ENCODE measurements at regions not wholly inside any gene's neighbourhood (a gene's known extent, or its start where the extent isn't known, plus 50 kb on each side); places are given as distances from the start of the nearest gene placed in this dataset.
"Not testable (repeated sequence)": the region's sequence is repeated elsewhere in the genome, so short reads cannot be mapped to it uniquely, and the experiment has no call there.

DNA sequence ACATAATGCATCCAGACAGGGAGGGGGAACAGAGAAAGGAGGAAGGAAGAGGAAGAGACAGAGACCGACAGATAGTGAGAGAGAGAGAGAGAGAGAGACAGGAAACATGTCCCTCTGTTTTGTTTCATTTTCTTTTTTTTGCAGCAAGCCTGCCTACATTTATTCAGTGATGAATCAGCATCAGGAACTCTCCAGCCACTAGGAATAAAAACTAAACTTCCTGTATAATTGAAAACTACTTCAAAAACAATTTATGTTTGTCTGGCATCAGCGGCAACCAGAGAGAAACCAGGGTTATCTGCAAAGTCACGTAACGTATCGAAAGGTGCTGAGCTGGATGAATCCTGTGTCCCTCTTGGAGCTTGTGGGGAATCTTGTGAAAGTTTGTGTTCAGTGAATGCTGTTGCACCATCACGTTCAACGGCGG is 148.6 kb upstream of the SOX21 start:
- Histone ChIP-seq H3K4me3 (no peak overlapping the region), H3K27me3 (no peaks in the 10 kb centered on the region), H3K36me3 (no peaks in the 10 kb centered on the region), H4K20me1 (no peaks in the 10 kb centered on the region), H3K4me1 (peaks cover 8% of the 10 kb centered on the region), H3K27ac (no peak overlapping the region), H3K9ac (no peak overlapping the region), H3K4me2 (peak overlapping the region; percentile 36), H3K9me3 (no peaks in the 10 kb centered on the region)
- no peak for TF ChIP-seq Cebpa-rat (IDR thresholded peaks at IDR 0.05)

DNA sequence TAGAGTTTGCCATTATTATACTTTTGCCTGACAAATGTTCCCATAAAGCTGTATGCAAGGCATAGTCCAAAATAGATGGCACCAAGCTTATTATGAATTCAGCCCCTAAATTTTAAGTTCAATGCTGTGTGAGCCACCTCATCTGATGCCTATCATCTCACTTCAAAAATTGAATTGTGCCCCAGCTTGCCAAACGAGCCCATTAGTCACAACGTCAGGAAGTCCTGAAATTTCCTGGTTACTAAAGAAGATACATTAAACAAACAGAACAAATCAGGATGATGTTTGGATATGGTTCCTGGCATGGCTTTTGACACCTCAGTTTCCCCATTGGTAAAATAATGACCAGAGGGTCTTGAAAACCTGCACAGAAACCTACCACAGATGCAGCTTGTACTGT is 147.5 kb upstream of the SOX21 start:
- no peak overlapping the region for H3K27ac ChIP-seq
- H3K4me2 ChIP-seq, result no peak overlapping the region
- H3K9me3 ChIP-seq, result no peaks in the 10 kb centered on the region
- peaks cover 8% of the 10 kb centered on the region for H3K4me1 ChIP-seq
- no peaks in the 10 kb centered on the region for H4K20me1 ChIP-seq
- TF ChIP-seq Cebpa-rat (IDR thresholded peaks at IDR 0.05), result no peak
- no peaks in the 10 kb centered on the region for H3K27me3 ChIP-seq
- no peak overlapping the region for H3K9ac ChIP-seq
- H3K36me3 ChIP-seq, result no peaks in the 10 kb centered on the region
- H3K4me3 ChIP-seq, result no peak overlapping the region

DNA sequence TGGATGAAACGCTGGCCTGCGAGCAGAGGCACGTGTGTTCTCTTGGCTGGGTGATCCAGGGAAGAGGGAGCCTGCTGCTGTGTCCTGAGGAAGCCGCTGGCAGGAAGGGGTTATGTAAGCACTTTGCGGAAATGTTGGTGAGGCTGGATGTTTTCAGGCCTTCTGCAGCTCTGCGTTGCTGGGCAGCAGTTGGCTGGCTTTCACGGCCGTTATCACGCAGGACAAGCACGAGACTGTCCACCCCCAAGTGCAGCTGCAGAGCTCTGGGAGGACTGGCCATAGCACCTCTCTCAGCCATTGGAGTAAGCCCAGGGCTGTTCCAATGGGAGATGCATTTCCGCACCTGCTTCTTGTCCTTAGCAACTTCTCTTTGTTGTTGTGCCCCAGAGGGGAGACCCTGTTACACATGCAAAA is 146.9 kb upstream of the SOX21 start:
- Histone ChIP-seq H3K4me2 (no peak overlapping the region), H3K27ac (no peak overlapping the region), H3K27me3 (no peaks in the 10 kb centered on the region), H3K9ac (no peak overlapping the region), H3K4me3 (no peak overlapping the region), H4K20me1 (no peaks in the 10 kb centered on the region), H3K4me1 (peaks cover 8% of the 10 kb centered on the region), H3K9me3 (no peaks in the 10 kb centered on the region), H3K36me3 (no peaks in the 10 kb centered on the region)
- TF ChIP-seq Cebpa-rat (IDR thresholded peaks at IDR 0.05), result no peak

DNA sequence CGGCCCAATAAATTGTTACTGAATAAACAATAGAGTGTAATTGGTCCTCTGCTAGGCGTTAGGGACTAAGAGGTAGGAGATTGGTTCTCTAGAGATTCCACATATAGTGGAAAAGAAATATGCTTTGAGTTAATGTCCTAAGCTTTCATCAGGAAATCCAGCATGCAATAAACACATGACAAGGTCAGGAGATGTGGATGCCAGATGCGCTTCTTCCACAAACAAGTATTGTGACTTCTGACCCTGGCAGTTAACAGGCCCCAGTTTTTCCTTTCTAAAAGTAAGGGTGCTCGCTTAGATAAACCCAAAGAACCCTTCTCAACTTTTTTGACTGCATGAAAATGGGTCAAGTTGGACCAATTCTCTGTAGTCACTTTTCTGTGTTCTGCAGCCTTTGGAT is 146.5 kb upstream of the SOX21 start:
- Histone ChIP-seq H3K9me3 (no peaks in the 10 kb centered on the region), H3K4me2 (no peak overlapping the region), H3K9ac (no peak overlapping the region), H3K4me1 (peaks cover 8% of the 10 kb centered on the region), H3K4me3 (no peak overlapping the region), H4K20me1 (no peaks in the 10 kb centered on the region), H3K27me3 (no peaks in the 10 kb centered on the region), H3K36me3 (no peaks in the 10 kb centered on the region), H3K27ac (no peak overlapping the region)
- no peak for TF ChIP-seq Cebpa-rat (IDR thresholded peaks at IDR 0.05)

DNA sequence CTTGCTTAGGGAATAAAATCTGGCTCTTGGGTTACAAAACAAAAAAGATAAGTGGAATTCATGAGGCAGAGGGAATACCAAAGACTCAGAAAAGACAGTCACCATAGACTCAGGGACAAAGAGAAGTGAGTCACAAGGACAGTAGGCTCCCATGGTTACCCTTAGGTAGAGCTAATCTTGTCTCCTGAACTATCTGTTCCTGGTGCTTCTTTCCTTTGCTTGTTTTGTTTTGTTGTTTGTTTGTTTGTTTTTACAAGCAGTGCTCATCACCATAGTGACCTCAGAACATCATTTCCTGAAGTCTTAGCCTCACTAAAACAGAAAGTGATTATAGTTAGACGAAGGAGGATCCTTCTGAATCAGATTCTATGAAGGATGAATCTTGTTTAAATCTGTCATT is 142.3 kb upstream of the SOX21 start:
- no peak for TF ChIP-seq Cebpa-rat (IDR thresholded peaks at IDR 0.05)
- H3K9me3 ChIP-seq, result no peaks in the 10 kb centered on the region

DNA sequence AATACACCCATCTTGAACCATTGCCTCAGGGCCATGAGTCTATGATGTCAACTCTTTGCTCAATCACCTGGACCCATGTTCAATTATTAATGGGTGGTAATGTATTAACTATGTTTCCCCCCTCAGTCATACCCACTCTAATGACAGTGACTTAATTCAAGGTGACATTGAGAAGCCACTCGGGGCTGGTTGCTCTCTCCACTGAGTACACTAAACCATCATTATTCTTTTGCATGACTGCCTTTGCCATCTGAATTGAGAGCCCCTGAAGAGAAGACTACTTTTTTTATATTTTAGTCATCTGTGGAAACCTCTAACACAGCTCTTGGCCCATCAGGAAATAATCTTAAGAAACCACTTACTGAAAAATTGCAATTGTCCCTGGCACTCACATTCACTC is 139.2 kb upstream of the SOX21 start:
- Histone ChIP-seq H3K9ac (no peak overlapping the region), H3K4me3 (no peak overlapping the region), H4K20me1 (no peaks in the 10 kb centered on the region), H3K27me3 (no peaks in the 10 kb centered on the region), H3K27ac (no peak overlapping the region), H3K4me1 (no peaks in the 10 kb centered on the region), H3K4me2 (no peak overlapping the region), H3K36me3 (no peaks in the 10 kb centered on the region), H3K9me3 (no peaks in the 10 kb centered on the region)
- no peak for TF ChIP-seq Cebpa-rat (IDR thresholded peaks at IDR 0.05)

More for the DNA sequence above, 142.3 kb upstream of the SOX21 start:
- Histone ChIP-seq H3K9ac (no peak overlapping the region), H3K4me1 (no peaks in the 10 kb centered on the region), H3K27me3 (no peaks in the 10 kb centered on the region), H3K4me3 (no peak overlapping the region), H3K27ac (no peak overlapping the region), H3K36me3 (no peaks in the 10 kb centered on the region), H3K4me2 (no peak overlapping the region), H4K20me1 (no peaks in the 10 kb centered on the region)

DNA sequence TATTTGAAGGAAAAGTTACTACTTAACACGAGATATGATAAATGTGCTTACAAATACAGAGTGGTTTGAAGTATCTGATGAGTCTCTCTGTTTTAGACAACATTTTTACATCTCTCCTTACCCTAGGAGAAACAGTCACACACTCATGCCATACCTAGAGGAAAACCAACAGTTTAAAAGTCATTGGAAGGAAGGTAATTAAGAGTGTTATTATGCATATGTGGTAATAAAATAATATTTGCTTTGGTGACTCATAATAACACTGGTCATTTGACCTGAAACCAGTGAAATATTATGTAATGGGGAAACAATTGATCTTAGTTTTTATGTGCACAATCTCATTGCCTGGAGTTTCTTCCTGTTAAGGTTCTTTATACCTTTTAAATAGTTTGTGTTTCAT is 136.9 kb upstream of the SOX21 start:
- no peak overlapping the region for H3K27ac ChIP-seq
- no peaks in the 10 kb centered on the region for H3K27me3 ChIP-seq
- no peaks in the 10 kb centered on the region for H3K4me1 ChIP-seq
- H3K9ac ChIP-seq, result no peak overlapping the region
- no peak overlapping the region for H3K4me2 ChIP-seq
- H3K4me3 ChIP-seq, result no peak overlapping the region
- no peaks in the 10 kb centered on the region for H3K36me3 ChIP-seq
- H3K9me3 ChIP-seq, result no peaks in the 10 kb centered on the region
- no peaks in the 10 kb centered on the region for H4K20me1 ChIP-seq
- no peak for TF ChIP-seq Cebpa-rat (IDR thresholded peaks at IDR 0.05)

DNA sequence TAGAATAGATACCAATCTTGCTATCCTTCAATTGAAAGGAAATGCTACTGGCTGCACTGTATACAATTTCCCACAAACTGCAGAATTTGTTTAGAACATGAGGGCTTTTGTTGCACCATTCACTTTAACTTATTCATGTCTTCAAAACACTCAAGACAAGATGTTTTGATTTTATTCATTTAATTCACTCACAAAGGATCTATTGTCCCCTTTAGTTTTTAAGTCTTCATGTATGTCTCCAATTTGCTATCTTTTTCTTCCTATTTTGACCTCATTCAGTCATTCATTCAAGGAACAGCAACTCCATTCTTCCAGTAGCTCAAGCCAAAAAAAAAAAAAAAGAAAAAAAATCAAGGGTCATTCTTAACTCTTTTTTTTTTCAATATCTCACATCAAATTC is 130.6 kb upstream of the SOX21 start:
- no peak overlapping the region for H3K9ac ChIP-seq
- no peaks in the 10 kb centered on the region for H3K36me3 ChIP-seq
- H3K27me3 ChIP-seq, result no peaks in the 10 kb centered on the region
- H3K27ac ChIP-seq, result no peak overlapping the region
- no peak for TF ChIP-seq Cebpa-rat (IDR thresholded peaks at IDR 0.05)
- H3K4me3 ChIP-seq, result no peak overlapping the region
- no peak overlapping the region for H3K4me2 ChIP-seq
- no peaks in the 10 kb centered on the region for H3K4me1 ChIP-seq
- H4K20me1 ChIP-seq, result no peaks in the 10 kb centered on the region
- H3K9me3 ChIP-seq, result no peaks in the 10 kb centered on the region

DNA sequence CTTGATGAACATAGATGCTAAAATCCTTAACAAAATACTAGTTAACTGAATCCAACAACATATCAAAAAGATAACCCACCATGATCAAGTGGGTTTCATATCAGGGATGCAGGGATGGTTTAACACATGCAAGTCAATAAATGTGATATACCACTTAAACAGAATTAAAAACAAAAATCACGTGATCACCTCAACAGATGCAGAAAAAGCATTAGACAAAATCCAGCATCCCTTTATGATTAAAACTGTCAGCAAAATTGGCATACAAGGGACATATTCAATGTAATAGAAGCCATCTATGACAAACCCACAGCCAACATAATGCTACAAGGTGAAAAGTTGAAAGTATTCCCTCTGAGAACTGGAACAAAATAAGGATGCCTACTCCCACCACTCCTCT is 124.7 kb upstream of the SOX21 start:
- H3K4me2 ChIP-seq, H3K4me3 ChIP-seq, H3K4me1 ChIP-seq, H4K20me1 ChIP-seq, H3K9ac ChIP-seq, H3K36me3 ChIP-seq, H3K27ac ChIP-seq, H3K9me3 ChIP-seq, H3K27me3 ChIP-seq: not testable (repeated sequence)

DNA sequence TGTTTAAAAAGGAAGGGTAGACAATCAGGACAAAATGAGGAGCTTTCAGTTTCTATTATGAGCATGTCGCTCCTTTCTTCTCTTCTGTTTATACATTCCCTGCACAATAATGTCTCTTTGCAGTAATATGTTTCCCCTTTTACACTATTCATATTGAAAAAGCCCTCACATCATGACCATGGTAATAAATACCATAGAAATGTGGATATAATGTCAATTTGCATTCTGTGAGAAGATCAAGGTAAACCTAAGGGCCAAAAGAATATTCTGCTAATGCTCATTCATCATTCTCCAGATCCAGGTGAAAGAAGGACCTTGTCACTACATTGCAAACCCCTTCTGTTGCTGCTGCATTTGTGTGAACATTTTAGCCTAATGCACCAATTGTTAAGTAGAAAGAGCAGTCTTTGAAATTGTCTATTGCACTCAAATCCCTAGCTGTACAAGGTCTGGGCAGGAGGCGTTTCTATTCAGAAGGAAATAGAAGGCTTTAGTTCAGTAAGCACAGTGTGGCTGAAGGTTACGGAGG is 117.6 kb upstream of the SOX21 start:
- Histone ChIP-seq H4K20me1 (no peaks in the 10 kb centered on the region), H3K9ac (no peak overlapping the region), H3K4me3 (no peak overlapping the region), H3K27ac (no peak overlapping the region), H3K4me2 (no peak overlapping the region), H3K27me3 (no peaks in the 10 kb centered on the region), H3K36me3 (no peaks in the 10 kb centered on the region), H3K4me1 (peaks cover 7% of the 10 kb centered on the region; the same call in 1 of the 2 replicates), H3K9me3 (no peaks in the 10 kb centered on the region)
- TF ChIP-seq Cebpa-rat (IDR thresholded peaks at IDR 0.05), result no peak

DNA sequence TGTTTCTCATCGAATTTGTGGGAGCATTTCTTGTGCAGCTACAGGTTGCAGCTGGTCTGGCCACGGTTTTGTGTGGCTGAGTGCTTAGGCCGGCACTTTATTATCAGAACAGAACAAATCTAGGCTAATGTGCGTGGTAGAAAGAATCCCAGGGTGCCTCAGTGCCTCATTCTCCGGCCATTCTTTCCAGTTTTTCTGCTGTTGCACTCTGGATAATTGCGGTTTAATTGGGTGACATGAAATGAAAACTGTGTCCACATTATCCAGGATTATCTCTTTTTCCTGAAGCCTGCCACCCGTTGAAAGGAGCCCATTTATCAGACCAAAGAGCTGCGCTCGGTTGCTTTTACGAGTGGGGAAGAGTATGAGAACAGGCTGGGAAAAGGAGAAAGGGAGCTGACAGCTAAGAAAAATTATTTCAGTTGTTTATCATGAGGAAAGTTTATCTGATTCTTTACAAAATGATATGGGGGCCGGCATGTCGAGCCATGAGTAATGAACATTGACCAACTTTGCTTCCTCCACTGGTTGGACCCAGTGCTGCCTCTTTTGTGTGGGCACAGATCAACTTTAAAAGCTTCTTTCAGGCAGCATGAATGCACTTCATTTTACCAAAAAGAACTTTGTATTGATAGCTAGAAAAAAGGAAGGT is 117.0 kb upstream of the SOX21 start:
- TF ChIP-seq Cebpa-rat (IDR thresholded peaks at IDR 0.05), result no peak
- Histone ChIP-seq H3K27me3 (no peaks in the 10 kb centered on the region), H3K4me3 (no peak overlapping the region), H3K9ac (no peak overlapping the region), H3K27ac (no peak overlapping the region), H4K20me1 (no peaks in the 10 kb centered on the region), H3K4me1 (peaks cover 7% of the 10 kb centered on the region; the same call in 1 of the 2 replicates), H3K36me3 (no peaks in the 10 kb centered on the region), H3K9me3 (no peaks in the 10 kb centered on the region), H3K4me2 (no peak overlapping the region)
